ENCODE measurements at regions not wholly inside any gene's neighbourhood (a gene's known extent, or its start where the extent isn't known, plus 50 kb on each side); places are given as distances from the start of the nearest gene placed in this dataset.

GRCh38 chr16:72523087-72523486, 351.1 kb upstream of the PMFBP1 start:
- H3K9me2 ChIP-seq (ENCODE audit: insufficient read depth), result no peaks in the 10 kb centered on the region
- CTCF ChIA-PET, result no interaction called here
- no peak overlapping the region for H3K9ac ChIP-seq (ENCODE audit: low read length)
- no peak overlapping the region for H3K4me3 ChIP-seq (replicated peaks in 1 of 2; ENCODE audit: low read depth in 1 of 2, low read length in 2 of 2)
- H3K4me2 ChIP-seq (ENCODE audit: low read length), result no peak overlapping the region
- H4K20me1 ChIP-seq (ENCODE audit: insufficient read depth), result no peaks in the 10 kb centered on the region
- H3K27me3 ChIP-seq (ENCODE audit: insufficient read depth, low read length), result no peaks in the 10 kb centered on the region
- H2AFZ ChIP-seq (ENCODE audit: low read depth, low read length, poor library complexity, severe bottlenecking), result no peak overlapping the region
- no peak for ATAC-seq
- RAD21 ChIA-PET (ENCODE audit: low non-redundant PET in 1 of 2, low total read pairs in 2 of 2, uncharacterized antibody in 2 of 2, unreplicated experiment in 2 of 2), result no interaction called here
- H3K9me3 ChIP-seq (ENCODE audit: control insufficient read depth in 1 of 2, insufficient read depth in 1 of 2, low read depth in 1 of 2, low read length in 2 of 2), result peaks cover 5 to 8% of the 10 kb centered on the region in 2 experiments; a peak in 2 of 4 replicates
- POLR2A ChIA-PET, result no interaction called here
- intact Hi-C loops (cut with micrococcal nuclease), result no loop called here
- TF ChIP-seq ZNF274 (IDR thresholded peaks at IDR 0.05; ENCODE audit: low read depth, low read length) (no peak), MAX (IDR thresholded peaks at IDR 0.05) (no peak), ATF3 (IDR thresholded peaks at IDR 0.05) (no peak), SIN3A (IDR thresholded peaks at IDR 0.05; ENCODE audit: low read depth) (no peak), SP1 (IDR thresholded peaks at IDR 0.05; ENCODE audit: low read depth) (no peak), POLR2AphosphoS5 (IDR thresholded peaks at IDR 0.05; ENCODE audit: low read depth, low read length) (no peak), EZH2phosphoT487 (IDR thresholded peaks at IDR 0.05; ENCODE audit: borderline replicate concordance) (no peak), CBX3 (IDR thresholded peaks at IDR 0.05; ENCODE audit: low read depth) (no peak), REST (IDR thresholded peaks at IDR 0.05; ENCODE audit: low read depth) (no peak), EGR1 (IDR thresholded peaks at IDR 0.05; ENCODE audit: low read depth) (no peak)
- no peak overlapping the region for H3K27ac ChIP-seq (ENCODE audit: low read depth, low read length)
- H3K36me3 ChIP-seq (ENCODE audit: control insufficient read depth in 1 of 2, insufficient read depth in 2 of 2, low read length in 2 of 2), result peaks cover 0 to 5% of the 10 kb centered on the region in 2 experiments; a peak in 1 of 4 replicates
- no peaks in the 10 kb centered on the region for H3K79me2 ChIP-seq (ENCODE audit: insufficient read depth, low read length)
- no peaks in the 10 kb centered on the region for H3K4me1 ChIP-seq (ENCODE audit: control insufficient read depth in 1 of 2, insufficient read depth in 2 of 2, low read length in 2 of 2)
- no peak for DNase-seq (ENCODE audit: low read depth, low spot score)
- no TSS peak for BruUV-seq (replicated peaks)

Measured in HCT116 (cell line).